ENCODE measurements at regions not wholly inside any gene's neighbourhood (a gene's known extent, or its start where the extent isn't known, plus 50 kb on each side); places are given as distances from the start of the nearest gene placed in this dataset.
"Not testable (repeated sequence)": the region's sequence is repeated elsewhere in the genome, so short reads cannot be mapped to it uniquely, and the experiment has no call there.

- not testable (repeated sequence) for TF ChIP-seq POLR2AphosphoS5, POLR2A (IDR thresholded peaks at IDR 0.05)
- TF ChIP-seq, protein P1, sequence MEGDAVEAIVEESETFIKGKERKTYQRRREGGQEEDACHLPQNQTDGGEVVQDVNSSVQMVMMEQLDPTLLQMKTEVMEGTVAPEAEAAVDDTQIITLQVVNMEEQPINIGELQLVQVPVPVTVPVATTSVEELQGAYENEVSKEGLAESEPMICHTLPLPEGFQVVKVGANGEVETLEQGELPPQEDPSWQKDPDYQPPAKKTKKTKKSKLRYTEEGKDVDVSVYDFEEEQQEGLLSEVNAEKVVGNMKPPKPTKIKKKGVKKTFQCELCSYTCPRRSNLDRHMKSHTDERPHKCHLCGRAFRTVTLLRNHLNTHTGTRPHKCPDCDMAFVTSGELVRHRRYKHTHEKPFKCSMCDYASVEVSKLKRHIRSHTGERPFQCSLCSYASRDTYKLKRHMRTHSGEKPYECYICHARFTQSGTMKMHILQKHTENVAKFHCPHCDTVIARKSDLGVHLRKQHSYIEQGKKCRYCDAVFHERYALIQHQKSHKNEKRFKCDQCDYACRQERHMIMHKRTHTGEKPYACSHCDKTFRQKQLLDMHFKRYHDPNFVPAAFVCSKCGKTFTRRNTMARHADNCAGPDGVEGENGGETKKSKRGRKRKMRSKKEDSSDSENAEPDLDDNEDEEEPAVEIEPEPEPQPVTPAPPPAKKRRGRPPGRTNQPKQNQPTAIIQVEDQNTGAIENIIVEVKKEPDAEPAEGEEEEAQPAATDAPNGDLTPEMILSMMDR (IDR thresholded peaks at IDR 0.05) = not testable (repeated sequence)
Measured at GRCh38 chr2:87349006-87349405, 327.4 kb upstream of the PLGLB1 start.
